IMR-90 (cell line): ENCODE measurements at regions not wholly inside any gene's neighbourhood (a gene's known extent, or its start where the extent isn't known, plus 50 kb on each side); places are given as distances from the start of the nearest gene placed in this dataset.

ENCODE experiments used
- ATAC-seq: fragments of 200-7000 bp; cut with Tn5 transposase; 2 replicates; pipeline ENCODE4 v1.9.1; 2020; ENCODE audit warnings: low read depth, mild to moderate bottlenecking, moderate library complexity
- BruUV-seq: library from RNA; stranded (reverse); fragments of 400-500 nt; replicated peaks from 2 replicates; lab custom pipeline; 2021; lab: Mats Ljungman, UMichigan
- CTCF ChIA-PET: fragments of 300-600 bp; formaldehyde crosslinking; extraction: SDS; loops from one replicate; lab custom pipeline; 2021; ENCODE audit warnings: antibody characterized with exemption; lab: Yijun Ruan, JAX
- POLR2A ChIA-PET: fragments of 300-600 bp; sonication (Branson Sonifier 250); formaldehyde crosslinking; loops from one replicate; lab custom pipeline; 2022; ENCODE audit warnings: antibody characterized with exemption; ENCODE audit not compliant: unreplicated experiment; lab: Charles Lee
- DNase-seq: peaks from one replicate; pipeline ENCODE4 v3.0.0; 2013
- H2AFZ ChIP-seq: replicated peaks from 2 replicates; pipeline ENCODE3; 2013; ENCODE audit warnings: low read length, mild to moderate bottlenecking; ENCODE audit not compliant: poor library complexity
- H2AK5ac ChIP-seq: 2 replicates; pipeline ENCODE4 v1.6.1; 2013; ENCODE audit warnings: low read depth, low read length, inconsistent platforms
- H2AK9ac ChIP-seq: replicated peaks from 2 replicates; pipeline ENCODE3; 2013; ENCODE audit warnings: mild to moderate bottlenecking, low read depth, low read length, moderate library complexity; ENCODE audit not compliant: poor library complexity
- H2BK120ac ChIP-seq: 2 replicates; pipeline ENCODE4 v1.6.1; 2013; ENCODE audit warnings: low read depth, low read length, inconsistent platforms
- H2BK15ac ChIP-seq: 3 replicates; pipeline ENCODE4 v1.6.1; 2013; ENCODE audit warnings: low read depth, low read length, inconsistent platforms
- H2BK20ac ChIP-seq: 2 replicates; pipeline ENCODE4 v1.6.1; 2013; ENCODE audit warnings: low read depth, mild to moderate bottlenecking, inconsistent platforms, low read length, moderate library complexity
- H2BK5ac ChIP-seq: 2 replicates; pipeline ENCODE4 v1.6.1; 2013; ENCODE audit warnings: mild to moderate bottlenecking, low read depth, low read length, inconsistent platforms; ENCODE audit not compliant: poor library complexity, severe bottlenecking
- H3K14ac ChIP-seq: replicated peaks from 2 replicates; pipeline ENCODE4 v1.6.1; 2013; ENCODE audit warnings: low read depth, low read length, inconsistent platforms
- H3K18ac ChIP-seq: 2 replicates; pipeline ENCODE4 v1.6.1; 2013; ENCODE audit warnings: low read depth, low read length, control low read depth
- H3K23ac ChIP-seq: 2 replicates; pipeline ENCODE4 v1.6.1; 2013; ENCODE audit warnings: low read depth, low read length, inconsistent platforms
- H3K27ac ChIP-seq: 2 replicates; pipeline ENCODE4 v1.5.1; 2013; ENCODE audit warnings: mild to moderate bottlenecking, control low read depth, low read length; ENCODE audit not compliant: insufficient read depth
- H3K27me3 ChIP-seq: 2 replicates; pipeline ENCODE4 v1.6.1; 2013; ENCODE audit warnings: low read length; ENCODE audit not compliant: control insufficient read depth, insufficient read depth
- H3K36me3 ChIP-seq: 2 replicates; pipeline ENCODE4 v1.6.1; 2013; ENCODE audit warnings: low read length, mixed read lengths; ENCODE audit not compliant: control insufficient read depth, insufficient read depth
- H3K4ac ChIP-seq: 2 replicates; pipeline ENCODE4 v1.6.1; 2013; ENCODE audit warnings: low read depth, low read length, inconsistent platforms
- H3K4me1 ChIP-seq: 2 replicates; pipeline ENCODE4 v1.6.1; 2013; ENCODE audit warnings: low read length, mixed read lengths; ENCODE audit not compliant: control insufficient read depth, insufficient read depth
- H3K4me2 ChIP-seq: 2 replicates; pipeline ENCODE4 v1.6.1; 2013; ENCODE audit warnings: low read depth, mild to moderate bottlenecking, control low read depth, low read length, moderate library complexity
- H3K4me3 ChIP-seq: 2 replicates; pipeline ENCODE4 v1.5.1; 2013; ENCODE audit warnings: low read depth, mild to moderate bottlenecking, control low read depth, low read length, moderate library complexity; ENCODE audit not compliant: insufficient read depth
- H3K56ac ChIP-seq: 2 replicates; pipeline ENCODE4 v1.6.1; 2013; ENCODE audit warnings: low read length, inconsistent platforms; ENCODE audit not compliant: insufficient read depth; ENCODE audit errors: extremely low read depth
- H3K79me1 ChIP-seq, 2 experiments: 2 replicates each; pipeline ENCODE4 v1.6.1; 2013; ENCODE audit warnings: low read length in 2 of 2, inconsistent platforms in 1 of 2, low read depth in 1 of 2
- H3K9ac ChIP-seq: 2 replicates; pipeline ENCODE4 v1.6.1; 2013; ENCODE audit warnings: low read depth, low read length, control low read depth
- H3K9me1 ChIP-seq: 2 replicates; pipeline ENCODE4 v1.6.1; 2013; ENCODE audit warnings: low read length, inconsistent platforms; ENCODE audit not compliant: insufficient read depth
- H3K9me3 ChIP-seq: 2 replicates; pipeline ENCODE4 v1.6.1; 2013; ENCODE audit warnings: low read length; ENCODE audit not compliant: control insufficient read depth, insufficient read depth
- H4K20me1 ChIP-seq: 2 replicates; pipeline ENCODE4 v1.6.1; 2013; ENCODE audit warnings: low read length, inconsistent platforms; ENCODE audit not compliant: insufficient read depth
- H4K5ac ChIP-seq: 2 replicates; pipeline ENCODE4 v1.6.1; 2013; ENCODE audit warnings: mild to moderate bottlenecking, low read depth, low read length, control low read depth
- H4K8ac ChIP-seq, 2 experiments: 2 replicates each; pipeline ENCODE4 v1.6.1; 2013; ENCODE audit warnings: low read depth in 2 of 2, low read length in 2 of 2, control low read depth in 1 of 2, inconsistent platforms in 1 of 2
- H4K91ac ChIP-seq: 2 replicates; pipeline ENCODE4 v1.6.1; 2013; ENCODE audit warnings: low read depth, low read length, inconsistent platforms; ENCODE audit not compliant: insufficient read depth
- BHLHE40 ChIP-seq: fragments of 150-350 bp; IDR thresholded peaks from 2 replicates; pipeline ENCODE4 v1.6.1; 2016; ENCODE audit warnings: mild to moderate bottlenecking, low read depth, low read length
- CEBPB ChIP-seq: IDR thresholded peaks from 2 replicates; pipeline ENCODE4 v1.6.1; 2012; ENCODE audit warnings: low read depth, low read length, improper control_type of control experiment
- CHD1 ChIP-seq: IDR thresholded peaks from 2 replicates; pipeline ENCODE4 v1.6.1; 2012; ENCODE audit warnings: low read depth, low read length, improper control_type of control experiment
- CTCF ChIP-seq: conservative IDR thresholded peaks from 2 replicates; pipeline ENCODE4 v1.5.1; 2012; ENCODE audit warnings: mild to moderate bottlenecking, low read depth, low read length, improper control_type of control experiment
- ELK1 ChIP-seq: fragments of 150-350 bp; IDR thresholded peaks from 2 replicates; pipeline ENCODE4 v1.6.1; 2016; ENCODE audit warnings: low read depth, mild to moderate bottlenecking, low read length, moderate library complexity, borderline replicate concordance
- FOS ChIP-seq: fragments of 150-350 bp; IDR thresholded peaks from 2 replicates; pipeline ENCODE4 v1.6.1; 2016; ENCODE audit warnings: low read depth, low read length
- MAFK ChIP-seq: IDR thresholded peaks from 2 replicates; pipeline ENCODE4 v1.6.1; 2012; ENCODE audit warnings: low read depth, low read length, improper control_type of control experiment
- MAZ ChIP-seq: IDR thresholded peaks from 2 replicates; pipeline ENCODE4 v1.6.1; 2012; ENCODE audit warnings: low read depth, mild to moderate bottlenecking, low read length, improper control_type of control experiment, moderate library complexity, borderline replicate concordance
- MXI1 ChIP-seq: IDR thresholded peaks from 2 replicates; pipeline ENCODE4 v1.6.1; 2012; ENCODE audit warnings: low read depth, mild to moderate bottlenecking, low read length, moderate library complexity, borderline replicate concordance
- NFE2L2 ChIP-seq: fragments of 150-350 bp; IDR thresholded peaks from 2 replicates; pipeline ENCODE4 v1.6.1; 2016; ENCODE audit warnings: low read depth, mild to moderate bottlenecking, low read length
- POLR2A ChIP-seq: IDR thresholded peaks from 2 replicates; pipeline ENCODE4 v1.6.1; 2012; ENCODE audit warnings: mild to moderate bottlenecking, low read depth, low read length
- RAD21 ChIP-seq: IDR thresholded peaks from 2 replicates; pipeline ENCODE4 v1.6.1; 2012; ENCODE audit warnings: low read length, improper control_type of control experiment
- RCOR1 ChIP-seq: IDR thresholded peaks from 2 replicates; pipeline ENCODE4 v1.6.1; 2012; ENCODE audit warnings: mild to moderate bottlenecking, low read length, improper control_type of control experiment; ENCODE audit not compliant: insufficient replicate concordance
- RFX5 ChIP-seq: IDR thresholded peaks from 2 replicates; pipeline ENCODE4 v1.8.0; 2012; ENCODE audit warnings: low read depth, mild to moderate bottlenecking, low read length, moderate library complexity
- SMC3 ChIP-seq: fragments of 150-350 bp; IDR thresholded peaks from 2 replicates; pipeline ENCODE4 v1.6.1; 2016; ENCODE audit warnings: low read depth, mild to moderate bottlenecking, antibody characterized with exemption, low read length, moderate library complexity
- USF2 ChIP-seq: fragments of 150-350 bp; IDR thresholded peaks from 2 replicates; pipeline ENCODE4 v1.6.1; 2017; ENCODE audit warnings: mild to moderate bottlenecking, antibody characterized with exemption, low read length, low read depth
- WGBS, 2 experiments: methylation state at CpG; one replicate each; pipeline versions ENCODE4 v1.1.5 to v1.1.7; 2013; ENCODE audit warnings: missing lambda C conversion rate in 2 of 2; ENCODE audit not compliant: insufficient read length in 1 of 2; ENCODE audit errors: extremely low coverage in 2 of 2; 5-methylcytosine and 5-hydroxymethylcytosine counted together
- dilution Hi-C: fragments of 300-500 bp; cut with HindIII; formaldehyde crosslinking; loops from one replicate; pipeline ENCODE4 v1.14.3; 2018; ENCODE audit warnings: low sequenced_read_pairs; ENCODE audit not compliant: unreplicated experiment
- in situ Hi-C: fragments of 300-500 bp; cut with MboI; formaldehyde crosslinking; loops from 3 replicates; pipeline ENCODE4 v1.14.3; 2019; ENCODE audit warnings: low sequenced_read_pairs, inconsistent platforms, mixed read lengths
- intact Hi-C: fragments of 100-400 bp; cut with micrococcal nuclease; formaldehyde crosslinking; loops from 2 replicates; pipeline ENCODE4 v1.10.0; 2022

- Histone ChIP-seq H2AFZ (no peak overlapping the region), H2AK9ac (no peak overlapping the region), H2BK15ac (no peak overlapping the region), H3K27ac (no peak overlapping the region), H2AK5ac (no peak overlapping the region), H4K8ac (no peak overlapping the region), H4K5ac (no peak overlapping the region), H3K4ac (no peak overlapping the region), H3K4me1 (peaks cover 2% of the 10 kb centered on the region; the same call in 1 of the 2 replicates), H3K9me1 (no peaks in the 10 kb centered on the region), H3K56ac (no peak overlapping the region), H3K4me3 (no peak overlapping the region), H4K91ac (no peak overlapping the region), H3K79me1 (no peaks in the 10 kb centered on the region), H3K4me2 (no peak overlapping the region), H3K27me3 (no peaks in the 10 kb centered on the region), H2BK120ac (no peak overlapping the region), H4K20me1 (no peaks in the 10 kb centered on the region), H3K9me3 (no peaks in the 10 kb centered on the region), H3K14ac (no peak overlapping the region), H3K36me3 (no peaks in the 10 kb centered on the region), H2BK20ac (no peak overlapping the region), H2BK5ac (no peak overlapping the region), H3K23ac (no peak overlapping the region), H3K9ac (no peak overlapping the region), H3K18ac (no peak overlapping the region)
- ChIA-PET CTCF (no interaction called here), POLR2A (no interaction called here)
- no peak for TF ChIP-seq USF2
- TF ChIP-seq RCOR1: no peak
- TF ChIP-seq MAZ: no peak
- no peak for TF ChIP-seq BHLHE40
- no peak for TF ChIP-seq MXI1
- no peak for TF ChIP-seq FOS
- no peak for TF ChIP-seq SMC3
- no peak for TF ChIP-seq ELK1
- TF ChIP-seq RAD21: no peak
- TF ChIP-seq POLR2A: no peak
- no peak for TF ChIP-seq CHD1
- TF ChIP-seq CTCF: no peak
- no peak for TF ChIP-seq RFX5
- TF ChIP-seq NFE2L2: no peak
- no peak for TF ChIP-seq MAFK
- no peak for TF ChIP-seq CEBPB
- WGBS, 2 experiments: no CpG with 5 or more reads among the region's 1 CpG
- in situ Hi-C loops (no loop called here), dilution Hi-C loops (no loop called here), intact Hi-C loops (no loop called here)
- BruUV-seq: no TSS peak
- DNase-seq: no peak
- no peak for ATAC-seq
These were observed 315.6 kb upstream of the PRKD1 start for GRCh38 chr14:30243207-30243606.
